ENCODE measurements at regions not wholly inside any gene's neighbourhood (a gene's known extent, or its start where the extent isn't known, plus 50 kb on each side); places are given as distances from the start of the nearest gene placed in this dataset.

- Histone ChIP-seq H3K36me3 (ENCODE audit: control insufficient read depth, insufficient read depth, low read length) (no peaks in the 10 kb centered on the region), H3K27me3 (ENCODE audit: control insufficient read depth, insufficient read depth, low read length) (no peaks in the 10 kb centered on the region), H3K4me3 (ENCODE audit: low read depth in 2 of 2, low read length in 2 of 2) (no peak overlapping the region), H3K4me1 (ENCODE audit: control insufficient read depth, insufficient read depth, low read length) (no peaks in the 10 kb centered on the region), H3K27ac (ENCODE audit: low read length) (no peak overlapping the region), H3K9me3 (ENCODE audit: control insufficient read depth, insufficient read depth, low read depth, low read length) (no peaks in the 10 kb centered on the region)
- no TSS peak for BruUV-seq (replicated peaks)
- intact Hi-C loops (cut with micrococcal nuclease; ENCODE audit: unreplicated experiment): no loop called here
- DNase-seq (ENCODE audit: low read depth, low spot score) (no peak), ATAC-seq (no peak)
- ChIA-PET CTCF (no interaction called here), POLR2A (interaction anchor here (0.6 kb wide), 1 partner anchor 236 kb away, joined by 5 read pairs; no protein-coding TSS in a partner anchor)
- TF ChIP-seq REST (IDR thresholded peaks at IDR 0.05; ENCODE audit: insufficient read depth in 1 of 2, low read depth in 2 of 2, low read length in 1 of 2) (no peak), TCF7L2 (IDR thresholded peaks at IDR 0.05; ENCODE audit: low read depth, low read length) (no peak), POLR2AphosphoS5 (IDR thresholded peaks at IDR 0.05; ENCODE audit: low read depth, low read length) (no peak), SIN3A (IDR thresholded peaks at IDR 0.05; ENCODE audit: borderline replicate concordance, insufficient read depth, low read depth, low read length) (no peak), CTCF (IDR thresholded peaks at IDR 0.05) (no peak)
- in situ Hi-C loops (cut with HindIII; ENCODE audit: low pct_unique_long_range_greater_than_20kb, low sequenced_read_pairs): no loop called here
These were observed 293.0 kb downstream of the BTG1 start for GRCh38 chr12:91852634-91853033.

- intact Hi-C loops (cut with micrococcal nuclease; ENCODE audit: unreplicated experiment): no loop called here
- no peak for TF ChIP-seq POLR2AphosphoS5 (IDR thresholded peaks at IDR 0.05; ENCODE audit: low read depth, low read length)
- no peak for TF ChIP-seq REST (IDR thresholded peaks at IDR 0.05; ENCODE audit: insufficient read depth in 1 of 2, low read depth in 2 of 2, low read length in 1 of 2)
- TF ChIP-seq CTCF (IDR thresholded peaks at IDR 0.05): no peak
- no peak for TF ChIP-seq TCF7L2 (IDR thresholded peaks at IDR 0.05; ENCODE audit: low read depth, low read length)
- no peak for TF ChIP-seq SIN3A (IDR thresholded peaks at IDR 0.05; ENCODE audit: borderline replicate concordance, insufficient read depth, low read depth, low read length)
- Histone ChIP-seq H3K4me1 (ENCODE audit: control insufficient read depth, insufficient read depth, low read length) (no peaks in the 10 kb centered on the region), H3K36me3 (ENCODE audit: control insufficient read depth, insufficient read depth, low read length) (no peaks in the 10 kb centered on the region), H3K9me3 (ENCODE audit: control insufficient read depth, insufficient read depth, low read depth, low read length) (no peaks in the 10 kb centered on the region), H3K4me3 (ENCODE audit: low read depth in 2 of 2, low read length in 2 of 2) (no peak overlapping the region), H3K27me3 (ENCODE audit: control insufficient read depth, insufficient read depth, low read length) (no peaks in the 10 kb centered on the region), H3K27ac (ENCODE audit: low read length) (no peak overlapping the region)
- in situ Hi-C loops (cut with HindIII; ENCODE audit: low pct_unique_long_range_greater_than_20kb, low sequenced_read_pairs): no loop called here
- DNase-seq (ENCODE audit: low read depth, low spot score) (no peak), ATAC-seq (no peak)
- CTCF ChIA-PET: no interaction called here
- POLR2A ChIA-PET: no interaction called here
- no TSS peak for BruUV-seq (replicated peaks)
These were observed 293.7 kb downstream of the BTG1 start for GRCh38 chr12:91851741-91852477.
